ENCODE measurements at regions not wholly inside any gene's neighbourhood (a gene's known extent, or its start where the extent isn't known, plus 50 kb on each side); places are given as distances from the start of the nearest gene placed in this dataset.

DNA sequence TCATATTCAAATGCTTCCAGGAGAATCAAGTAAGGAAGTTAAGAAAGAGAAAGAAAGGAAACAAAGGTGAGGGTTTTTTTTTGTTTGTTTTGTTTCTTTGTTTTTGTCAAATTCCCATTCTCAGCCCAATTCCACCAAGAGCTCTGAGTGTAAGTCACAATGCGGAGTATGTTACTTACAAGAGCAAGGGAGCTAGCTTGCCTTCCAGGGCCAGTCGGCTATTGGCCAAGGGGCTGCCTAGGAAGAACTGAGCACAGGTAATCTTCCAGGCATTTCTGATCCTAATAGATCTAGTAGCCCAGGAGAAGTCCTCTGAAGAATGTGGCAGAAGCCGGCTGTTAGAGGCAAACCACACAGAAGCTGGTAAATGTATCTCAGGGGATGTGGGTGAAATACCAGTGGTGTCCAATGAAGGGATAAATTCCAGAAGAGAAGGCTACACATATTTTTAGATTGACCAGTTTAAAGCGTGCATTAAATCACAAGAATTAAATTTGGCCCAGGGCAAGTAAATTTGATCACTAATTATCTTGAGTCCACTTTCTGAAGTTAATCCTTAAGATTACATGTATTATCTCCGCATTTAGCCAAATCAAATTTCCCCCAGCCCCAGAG lies 239.6 kb upstream of the ADAMTS5 start:
- CTCF ChIA-PET, result interaction anchor here (0.8 to 1.2 kb wide), 2 partner anchors 281 to 356 kb away, joined by 3 to 4 read pairs; no protein-coding TSS in a partner anchor
- H3K4me1 Mint-ChIP-seq, result peaks cover 13% of the 10 kb centered on the region
- DNase-seq (ENCODE audit: low spot score), result peak; percentile 19
- peaks cover 12% of the 10 kb centered on the region for H3K36me3 Mint-ChIP-seq
- ATAC-seq, result peak; percentile 99
- POLR2A ChIA-PET, result no interaction called here
- H3K27me3 Mint-ChIP-seq (ENCODE audit: low read depth), result no peaks in the 10 kb centered on the region
- peaks cover 21% of the 10 kb centered on the region for H3K9me3 Mint-ChIP-seq
- H3K27ac Mint-ChIP-seq, result peak overlapping the region; percentile 86
- H3K4me3 Mint-ChIP-seq, result no peak overlapping the region
- TF ChIP-seq IRF2 (CRISPR knock-in tag; IDR thresholded peaks at IDR 0.05; ENCODE audit: borderline replicate concordance, low read depth) (no peak), ZNF263 (CRISPR knock-in tag; IDR thresholded peaks at IDR 0.05; ENCODE audit: low read depth) (no peak), STAT6 (CRISPR knock-in tag; conservative IDR thresholded peaks at IDR 0.05; ENCODE audit: low read depth) (no peak), ZNF232 (CRISPR knock-in tag; IDR thresholded peaks at IDR 0.05) (no peak), RORB (CRISPR knock-in tag; IDR thresholded peaks at IDR 0.05) (no peak), ATF1 (CRISPR knock-in tag; IDR thresholded peaks at IDR 0.05) (no peak), ZNF671 (CRISPR knock-in tag; IDR thresholded peaks at IDR 0.05) (no peak), SP1 (CRISPR knock-in tag; conservative IDR thresholded peaks at IDR 0.05) (no peak), TCF7 (CRISPR knock-in tag; IDR thresholded peaks at IDR 0.05; ENCODE audit: low read depth) (no peak), ATF2 (CRISPR knock-in tag; IDR thresholded peaks at IDR 0.05; ENCODE audit: borderline replicate concordance, low read depth) (no peak), RELA (CRISPR knock-in tag; IDR thresholded peaks at IDR 0.05; ENCODE audit: borderline replicate concordance) (no peak), OVOL2 (CRISPR knock-in tag; IDR thresholded peaks at IDR 0.05; ENCODE audit: borderline replicate concordance) (no peak), NFE2L1 (CRISPR knock-in tag; IDR thresholded peaks at IDR 0.05) (no peak), MAX (CRISPR knock-in tag; IDR thresholded peaks at IDR 0.05) (no peak)
- TF ChIP-seq, protein P1, sequence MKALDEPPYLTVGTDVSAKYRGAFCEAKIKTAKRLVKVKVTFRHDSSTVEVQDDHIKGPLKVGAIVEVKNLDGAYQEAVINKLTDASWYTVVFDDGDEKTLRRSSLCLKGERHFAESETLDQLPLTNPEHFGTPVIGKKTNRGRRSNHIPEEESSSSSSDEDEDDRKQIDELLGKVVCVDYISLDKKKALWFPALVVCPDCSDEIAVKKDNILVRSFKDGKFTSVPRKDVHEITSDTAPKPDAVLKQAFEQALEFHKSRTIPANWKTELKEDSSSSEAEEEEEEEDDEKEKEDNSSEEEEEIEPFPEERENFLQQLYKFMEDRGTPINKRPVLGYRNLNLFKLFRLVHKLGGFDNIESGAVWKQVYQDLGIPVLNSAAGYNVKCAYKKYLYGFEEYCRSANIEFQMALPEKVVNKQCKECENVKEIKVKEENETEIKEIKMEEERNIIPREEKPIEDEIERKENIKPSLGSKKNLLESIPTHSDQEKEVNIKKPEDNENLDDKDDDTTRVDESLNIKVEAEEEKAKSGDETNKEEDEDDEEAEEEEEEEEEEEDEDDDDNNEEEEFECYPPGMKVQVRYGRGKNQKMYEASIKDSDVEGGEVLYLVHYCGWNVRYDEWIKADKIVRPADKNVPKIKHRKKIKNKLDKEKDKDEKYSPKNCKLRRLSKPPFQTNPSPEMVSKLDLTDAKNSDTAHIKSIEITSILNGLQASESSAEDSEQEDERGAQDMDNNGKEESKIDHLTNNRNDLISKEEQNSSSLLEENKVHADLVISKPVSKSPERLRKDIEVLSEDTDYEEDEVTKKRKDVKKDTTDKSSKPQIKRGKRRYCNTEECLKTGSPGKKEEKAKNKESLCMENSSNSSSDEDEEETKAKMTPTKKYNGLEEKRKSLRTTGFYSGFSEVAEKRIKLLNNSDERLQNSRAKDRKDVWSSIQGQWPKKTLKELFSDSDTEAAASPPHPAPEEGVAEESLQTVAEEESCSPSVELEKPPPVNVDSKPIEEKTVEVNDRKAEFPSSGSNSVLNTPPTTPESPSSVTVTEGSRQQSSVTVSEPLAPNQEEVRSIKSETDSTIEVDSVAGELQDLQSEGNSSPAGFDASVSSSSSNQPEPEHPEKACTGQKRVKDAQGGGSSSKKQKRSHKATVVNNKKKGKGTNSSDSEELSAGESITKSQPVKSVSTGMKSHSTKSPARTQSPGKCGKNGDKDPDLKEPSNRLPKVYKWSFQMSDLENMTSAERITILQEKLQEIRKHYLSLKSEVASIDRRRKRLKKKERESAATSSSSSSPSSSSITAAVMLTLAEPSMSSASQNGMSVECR (CRISPR knock-in tag; IDR thresholded peaks at IDR 0.05; ENCODE audit: borderline replicate concordance), result no peak
- TF ChIP-seq, protein P2, sequence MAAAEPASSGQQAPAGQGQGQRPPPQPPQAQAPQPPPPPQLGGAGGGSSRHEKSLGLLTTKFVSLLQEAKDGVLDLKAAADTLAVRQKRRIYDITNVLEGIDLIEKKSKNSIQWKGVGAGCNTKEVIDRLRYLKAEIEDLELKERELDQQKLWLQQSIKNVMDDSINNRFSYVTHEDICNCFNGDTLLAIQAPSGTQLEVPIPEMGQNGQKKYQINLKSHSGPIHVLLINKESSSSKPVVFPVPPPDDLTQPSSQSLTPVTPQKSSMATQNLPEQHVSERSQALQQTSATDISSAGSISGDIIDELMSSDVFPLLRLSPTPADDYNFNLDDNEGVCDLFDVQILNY (CRISPR knock-in tag; IDR thresholded peaks at IDR 0.05), result no peak
- TF ChIP-seq, protein P3, sequence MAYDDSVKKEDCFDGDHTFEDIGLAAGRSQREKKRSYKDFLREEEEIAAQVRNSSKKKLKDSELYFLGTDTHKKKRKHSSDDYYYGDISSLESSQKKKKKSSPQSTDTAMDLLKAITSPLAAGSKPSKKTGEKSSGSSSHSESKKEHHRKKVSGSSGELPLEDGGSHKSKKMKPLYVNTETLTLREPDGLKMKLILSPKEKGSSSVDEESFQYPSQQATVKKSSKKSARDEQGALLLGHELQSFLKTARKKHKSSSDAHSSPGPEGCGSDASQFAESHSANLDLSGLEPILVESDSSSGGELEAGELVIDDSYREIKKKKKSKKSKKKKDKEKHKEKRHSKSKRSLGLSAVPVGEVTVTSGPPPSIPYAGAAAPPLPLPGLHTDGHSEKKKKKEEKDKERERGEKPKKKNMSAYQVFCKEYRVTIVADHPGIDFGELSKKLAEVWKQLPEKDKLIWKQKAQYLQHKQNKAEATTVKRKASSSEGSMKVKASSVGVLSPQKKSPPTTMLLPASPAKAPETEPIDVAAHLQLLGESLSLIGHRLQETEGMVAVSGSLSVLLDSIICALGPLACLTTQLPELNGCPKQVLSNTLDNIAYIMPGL (CRISPR knock-in tag; IDR thresholded peaks at IDR 0.05), result no peak
- TF ChIP-seq, protein P4, sequence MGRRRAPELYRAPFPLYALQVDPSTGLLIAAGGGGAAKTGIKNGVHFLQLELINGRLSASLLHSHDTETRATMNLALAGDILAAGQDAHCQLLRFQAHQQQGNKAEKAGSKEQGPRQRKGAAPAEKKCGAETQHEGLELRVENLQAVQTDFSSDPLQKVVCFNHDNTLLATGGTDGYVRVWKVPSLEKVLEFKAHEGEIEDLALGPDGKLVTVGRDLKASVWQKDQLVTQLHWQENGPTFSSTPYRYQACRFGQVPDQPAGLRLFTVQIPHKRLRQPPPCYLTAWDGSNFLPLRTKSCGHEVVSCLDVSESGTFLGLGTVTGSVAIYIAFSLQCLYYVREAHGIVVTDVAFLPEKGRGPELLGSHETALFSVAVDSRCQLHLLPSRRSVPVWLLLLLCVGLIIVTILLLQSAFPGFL (CRISPR knock-in tag; IDR thresholded peaks at IDR 0.05; ENCODE audit: borderline replicate concordance), result no peak
